HG03571 (cell line): ENCODE measurements at regions not wholly inside any gene's neighbourhood (a gene's known extent, or its start where the extent isn't known, plus 50 kb on each side); places are given as distances from the start of the nearest gene placed in this dataset.
"Not testable (repeated sequence)": the region's sequence is repeated elsewhere in the genome, so short reads cannot be mapped to it uniquely, and the experiment has no call there.

Source experiments
- ATAC-seq: cut with Tn5 transposase; IDR thresholded peaks from one replicate; pipeline ENCODE4 v1.9.1; 2021; ENCODE audit not compliant: unreplicated experiment

DNA sequence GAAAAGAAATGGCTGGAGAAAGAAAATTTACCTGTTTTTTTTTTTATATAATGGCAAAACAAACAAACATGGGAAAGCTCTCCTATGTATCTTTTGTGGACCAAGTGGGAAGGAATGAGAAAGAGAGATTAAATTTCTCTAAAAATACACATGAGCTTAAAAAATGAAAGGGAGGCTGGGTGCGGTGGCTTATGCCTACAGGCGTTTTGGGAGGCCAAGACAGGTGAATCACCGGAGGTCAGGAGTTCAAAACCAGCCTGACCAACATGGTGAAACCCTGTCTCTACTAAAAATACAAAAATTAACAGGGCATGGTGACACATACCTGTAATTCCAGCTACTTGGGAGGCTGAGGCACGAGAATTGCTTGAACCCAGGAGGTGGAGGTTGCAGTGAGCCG is 388.0 kb downstream of the TFAP2B start:
- ATAC-seq, result not testable (repeated sequence)

- no peak for ATAC-seq
Measured at GRCh38 chr6:51209651-51210050, 391.0 kb downstream of the TFAP2B start.

DNA sequence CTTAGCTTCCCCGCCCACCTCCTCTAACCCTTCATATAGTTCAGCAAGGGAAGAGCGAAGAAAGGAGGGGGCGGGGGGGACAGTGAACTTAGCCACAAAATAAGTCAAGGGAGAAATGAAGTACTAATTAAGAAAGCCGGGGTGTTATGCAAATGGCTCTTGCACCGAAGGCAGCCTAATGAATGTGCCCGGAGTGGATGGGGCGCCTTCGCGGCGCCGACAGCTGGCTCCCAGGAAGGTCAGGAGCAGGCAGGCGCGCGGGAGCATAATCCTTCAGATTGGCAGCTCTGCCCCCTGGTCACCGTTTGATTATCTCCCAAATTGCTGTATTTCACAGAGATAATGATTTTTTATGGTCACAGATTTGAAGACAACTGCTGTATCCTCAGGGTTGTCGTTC is 395.1 kb downstream of the TFAP2B start:
- ATAC-seq, result no peak

DNA sequence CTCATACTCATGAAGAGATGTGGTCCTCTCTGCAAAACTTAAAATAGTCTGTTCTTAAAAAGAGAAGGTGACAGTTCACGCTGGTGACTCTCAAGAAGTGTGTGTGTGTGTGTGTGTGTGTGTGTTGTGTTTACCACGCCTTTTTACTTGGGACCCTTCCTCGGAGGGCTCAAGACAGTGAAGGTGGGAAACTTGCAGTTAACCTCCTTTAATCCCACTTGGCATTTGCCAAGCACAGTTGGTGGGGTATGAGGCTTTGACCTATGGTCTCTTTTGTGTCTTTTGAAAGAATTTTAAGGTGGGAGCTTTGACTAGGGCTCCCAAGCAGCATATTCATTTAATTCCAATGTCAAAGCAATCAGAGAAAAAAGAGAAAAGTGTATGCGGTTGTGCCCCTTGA is 395.8 kb downstream of the TFAP2B start:
- no peak for ATAC-seq

DNA sequence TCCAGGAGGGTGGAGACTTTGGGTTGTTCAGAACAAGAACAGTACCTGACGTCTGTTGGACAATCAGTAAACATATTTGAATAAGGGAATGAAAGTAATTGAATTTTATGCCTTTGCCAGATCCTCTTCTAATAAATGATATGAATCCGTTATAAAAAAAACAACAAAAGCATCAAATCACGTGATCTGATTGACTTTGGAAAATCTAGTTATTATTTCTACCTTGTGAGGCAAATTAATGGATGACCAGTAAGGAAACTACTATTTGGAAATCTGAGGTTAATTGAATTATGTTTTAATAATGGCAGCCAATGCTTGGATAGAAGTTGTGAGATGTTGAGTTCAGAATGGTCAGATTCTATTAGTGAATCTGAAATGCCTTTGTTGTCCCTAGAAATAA is 399.5 kb downstream of the TFAP2B start:
- no peak for ATAC-seq

DNA sequence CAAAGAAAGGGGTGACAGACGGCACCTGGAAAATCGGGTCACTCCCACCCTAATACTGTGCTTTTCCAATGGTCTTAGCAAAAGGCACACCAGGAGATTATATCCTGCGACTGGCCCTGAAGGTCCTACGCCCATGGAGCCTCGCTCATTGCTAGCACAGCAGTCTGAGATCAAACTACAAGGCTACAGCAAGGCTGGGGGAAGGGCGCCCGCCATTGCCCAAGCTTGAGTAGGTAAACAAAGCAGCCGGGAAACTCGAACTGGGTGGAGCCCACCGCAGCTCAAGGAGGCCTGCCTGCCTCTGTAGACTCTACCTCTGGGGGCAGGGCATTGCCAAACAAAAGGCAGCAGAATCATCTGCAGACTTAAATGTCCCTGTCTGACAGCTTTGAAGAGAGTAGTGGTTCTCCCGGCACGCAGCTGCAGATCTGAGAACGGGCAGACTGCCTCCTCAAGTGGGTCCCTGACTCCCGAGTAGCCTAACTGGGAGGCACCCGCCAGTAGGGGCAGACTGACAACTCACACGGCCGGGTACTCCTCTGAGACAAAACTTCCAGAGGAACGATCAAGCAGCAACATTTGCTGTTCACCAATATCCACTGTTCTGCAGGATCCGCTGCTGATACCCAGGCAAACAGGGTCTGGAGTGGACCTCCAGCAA is 406.0 kb downstream of the TFAP2B start:
- ATAC-seq, result not testable (repeated sequence)

DNA sequence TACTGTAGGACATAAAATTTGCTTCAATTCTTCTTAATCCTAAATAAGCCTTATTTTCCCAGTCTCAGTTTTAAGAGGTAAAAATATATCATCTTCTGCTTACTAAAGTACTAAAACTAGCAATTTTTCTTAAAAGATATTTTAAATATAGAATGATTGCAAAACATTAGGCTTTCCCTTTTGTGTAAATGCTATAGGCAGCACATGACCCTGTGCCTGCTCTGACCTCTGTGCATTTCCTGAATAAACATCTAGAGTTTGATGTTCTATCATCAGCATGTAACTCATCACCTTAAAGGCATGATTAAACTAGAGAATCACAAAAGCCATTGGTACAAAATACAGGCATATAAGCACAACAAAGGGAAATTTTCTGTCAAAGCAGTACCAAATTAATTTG is 422.7 kb downstream of the TFAP2B start:
- no peak for ATAC-seq

DNA sequence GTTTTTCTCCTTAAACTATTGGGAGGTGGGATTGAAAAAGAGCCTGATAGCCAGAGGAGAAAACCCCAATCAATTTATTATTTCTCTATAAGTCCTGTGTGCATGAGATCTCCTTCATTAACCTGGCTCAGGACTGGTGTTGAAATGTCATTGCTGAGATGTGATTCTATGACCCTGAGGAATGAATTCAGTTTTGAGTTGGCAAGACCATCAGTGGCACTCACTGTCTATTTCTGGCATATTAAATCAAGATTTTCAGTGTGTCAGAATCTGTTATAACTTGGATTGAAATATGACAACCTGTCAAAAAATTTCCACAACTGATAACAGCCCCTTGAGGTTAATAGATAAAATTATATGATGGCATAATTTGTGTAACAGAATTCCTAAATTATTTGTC is 431.1 kb downstream of the TFAP2B start:
- no peak for ATAC-seq

- ATAC-seq, result no peak
Measured at GRCh38 chr6:51250317-51250716, 431.6 kb downstream of the TFAP2B start.

- ATAC-seq, result no peak
Measured at GRCh38 chr6:51257938-51258337, 439.3 kb downstream of the TFAP2B start.

DNA sequence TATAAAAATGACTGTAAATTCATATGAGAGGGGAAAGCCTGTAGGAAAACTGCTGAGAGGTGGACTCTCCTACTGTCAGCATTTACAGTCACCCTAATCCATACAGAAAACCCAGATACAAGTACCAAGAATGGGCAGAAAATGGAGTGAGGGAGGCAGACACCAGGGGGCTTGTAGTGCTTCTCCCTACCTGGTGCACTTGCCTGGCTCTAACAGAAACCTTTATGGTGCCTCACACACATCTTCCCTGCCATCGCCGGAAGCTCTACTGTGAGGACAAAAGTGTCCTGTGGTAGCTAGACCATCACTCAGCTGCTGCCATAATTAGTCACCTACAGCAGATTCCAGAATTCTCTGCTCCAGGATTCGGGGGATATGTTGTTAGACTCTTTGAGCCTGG is 441.3 kb downstream of the TFAP2B start:
- no peak for ATAC-seq

DNA sequence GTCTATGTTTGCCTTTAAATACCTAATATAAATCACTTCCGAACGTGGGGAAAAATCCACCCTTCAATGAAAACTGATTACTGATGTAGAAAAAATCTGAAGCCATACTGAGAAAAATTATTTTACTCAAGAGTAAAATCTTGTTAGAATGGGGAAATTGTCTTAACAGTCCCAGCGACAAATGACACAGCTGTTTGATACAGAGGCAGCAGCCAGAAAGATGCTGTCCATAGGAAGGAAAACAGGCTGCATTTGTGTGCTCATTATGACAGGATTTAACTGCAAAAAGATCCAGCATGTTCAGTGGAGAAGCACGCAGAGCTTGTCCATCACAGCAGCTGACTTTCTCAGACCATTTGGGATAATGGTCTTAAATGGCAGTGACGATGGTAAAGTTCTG is 443.0 kb downstream of the TFAP2B start:
- ATAC-seq, result no peak

DNA sequence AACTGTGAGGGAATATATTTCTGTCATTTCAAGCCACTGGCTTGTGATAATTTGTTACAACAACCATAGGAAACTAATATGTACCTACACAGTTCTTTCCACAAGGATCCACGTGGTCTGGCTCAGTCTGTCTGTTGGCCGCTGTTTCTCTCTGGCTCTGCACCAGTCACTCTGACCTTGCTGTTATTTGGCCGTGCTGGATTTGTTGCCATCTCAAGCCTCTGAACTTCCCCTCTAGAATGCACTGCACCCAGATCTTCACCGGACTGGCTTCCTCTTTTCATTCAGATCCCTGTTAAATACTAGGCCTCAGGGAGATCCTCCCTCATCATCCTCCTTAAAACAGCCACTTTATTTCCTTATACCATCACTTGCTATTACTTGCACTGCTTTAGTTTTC is 446.8 kb downstream of the TFAP2B start:
- no peak for ATAC-seq

- no peak for ATAC-seq
Measured at GRCh38 chr6:51266604-51267003, 447.9 kb downstream of the TFAP2B start.

GRCh38 chr6:51268666-51269065 is 450.0 kb downstream of the TFAP2B start:
- no peak for ATAC-seq

DNA sequence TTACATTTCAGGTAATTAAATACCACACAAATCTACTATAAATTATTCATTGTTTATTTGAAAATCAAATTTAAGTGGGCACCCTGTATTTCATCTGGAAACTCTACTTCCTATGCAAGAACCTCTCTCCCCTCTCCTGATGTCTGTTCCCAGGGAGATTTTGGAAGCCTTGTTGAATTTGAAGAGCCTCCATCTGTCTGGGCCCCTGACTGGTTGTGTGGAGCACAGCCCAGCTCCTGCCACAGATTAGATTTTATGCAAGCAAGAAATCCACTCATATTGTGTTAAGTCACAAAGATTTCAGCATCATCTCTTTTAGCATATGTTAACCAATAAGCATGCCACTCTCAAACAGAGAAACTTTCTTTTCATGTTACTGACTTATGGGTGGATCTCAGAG is 451.2 kb downstream of the TFAP2B start:
- no peak for ATAC-seq

GRCh38 chr6:51271615-51272014 is 452.9 kb downstream of the TFAP2B start:
- ATAC-seq, result no peak

DNA sequence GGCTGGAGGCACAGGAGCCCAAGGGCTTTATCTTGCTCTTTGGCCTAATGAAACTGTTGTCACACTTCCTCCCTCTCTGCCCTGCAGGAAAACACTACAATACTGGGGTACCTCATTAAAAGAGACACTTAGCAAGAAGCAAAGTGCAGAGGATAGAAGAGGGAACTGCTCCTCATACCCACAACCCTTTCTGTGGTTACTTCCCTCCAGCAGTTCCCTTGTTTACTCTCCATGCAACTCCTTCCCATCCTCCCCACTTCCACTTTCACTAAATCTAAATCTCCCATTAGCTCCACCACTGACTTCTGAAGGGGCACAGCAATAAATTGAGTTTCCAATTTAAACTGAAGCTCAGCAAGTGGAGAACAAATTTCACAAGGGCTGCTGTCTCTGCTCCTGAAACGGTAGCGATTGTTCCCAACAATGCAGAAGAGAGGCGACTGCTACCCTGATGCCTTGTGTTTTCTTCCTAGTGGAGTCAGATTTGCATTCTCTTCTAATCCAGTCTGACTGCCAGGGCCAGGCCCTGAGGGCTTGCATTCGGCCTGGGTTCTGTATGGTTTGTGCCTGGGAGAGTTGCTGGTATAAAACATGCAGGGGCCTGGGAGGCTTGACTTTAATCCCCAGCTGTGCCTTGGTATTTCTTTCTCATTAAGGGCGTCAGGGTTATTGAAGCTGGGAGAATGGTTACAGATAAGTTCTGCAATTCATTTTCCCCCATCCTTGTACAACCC is 454.7 kb downstream of the TFAP2B start:
- ATAC-seq, result no peak

GRCh38 chr6:51277474-51277873 is 458.8 kb downstream of the TFAP2B start:
- no peak for ATAC-seq

GRCh38 chr6:51282026-51282425 is 463.4 kb downstream of the TFAP2B start:
- no peak for ATAC-seq

GRCh38 chr6:51283723-51284355 is 465.2 kb downstream of the TFAP2B start:
- no peak for ATAC-seq

DNA sequence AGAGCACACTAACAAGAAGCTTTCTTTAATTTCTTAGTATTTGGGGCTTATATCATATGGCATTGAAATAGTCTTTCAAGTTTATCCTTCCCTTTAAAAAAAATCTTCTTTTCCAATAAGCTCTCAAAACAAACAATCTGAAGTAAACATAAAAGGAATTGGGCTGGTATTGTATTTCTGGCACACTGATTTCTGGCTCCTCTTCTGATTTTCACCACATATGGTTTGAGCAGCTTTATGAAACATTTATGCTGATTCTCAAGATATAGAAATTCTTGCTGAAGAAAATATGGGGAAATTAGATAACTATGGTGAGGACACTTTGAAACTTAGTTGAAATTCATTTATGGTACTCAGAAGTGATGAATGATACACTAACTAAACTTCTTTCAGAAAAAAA is 467.2 kb downstream of the TFAP2B start:
- no peak for ATAC-seq
